Tibial artery (tissue), 4 donors: ENCODE measurements at regions not wholly inside any gene's neighbourhood (a gene's known extent, or its start where the extent isn't known, plus 50 kb on each side); places are given as distances from the start of the nearest gene placed in this dataset.
"Not testable (repeated sequence)": the region's sequence is repeated elsewhere in the genome, so short reads cannot be mapped to it uniquely, and the experiment has no call there.

Experiments
- DNase-seq, 2 donors: peaks; one replicate each; pipeline ENCODE4 v3.0.0-alpha.2; 2019
- H3K27ac ChIP-seq, 2 donors: fragments of 200-600 bp; sonication (generic) in 1 of 2; 1 replicate in 1 of 2; 2 replicates in 1 of 2; pipeline ENCODE4 v1.5.1; 2018 to 2019; ENCODE audit warnings: mild to moderate bottlenecking in 1 of 2
- H3K27me3 ChIP-seq, 2 donors: fragments of 200-600 bp; sonication (generic) in 1 of 2; one replicate each; pipeline versions ENCODE4 v1.5.1 to v1.6.0; 2016 to 2019
- H3K36me3 ChIP-seq, 3 donors: fragments of 200-600 bp; sonication (generic) in 2 of 3; one replicate each; pipeline ENCODE4 v1.5.1; 2016 to 2019; ENCODE audit warnings: mild to moderate bottlenecking in 2 of 3
- H3K4me1 ChIP-seq, 4 donors: fragments of 200-600 bp; sonication (generic) in 2 of 4; 1 replicate in 3 of 4; 2 replicates in 1 of 4; pipeline ENCODE4 v1.5.1; 2016 to 2019
- H3K4me3 ChIP-seq, 2 donors: fragments of 200-600 bp; sonication (generic) in 1 of 2; 1 replicate in 1 of 2; 2 replicates in 1 of 2; pipeline ENCODE4 v1.5.1; 2018 to 2019; ENCODE audit warnings: mild to moderate bottlenecking in 2 of 2
- H3K9me3 ChIP-seq, 3 donors: fragments of 200-600 bp; sonication (generic) in 1 of 3; one replicate each; pipeline ENCODE4 v1.5.1; 2016 to 2019
- CTCF ChIP-seq, 2 experiments: fragments of 200-600 bp in 1 of 2; fragments of 450-650 bp in 1 of 2; IDR thresholded peaks; one replicate each; pipeline ENCODE4 v1.5.1; 2017 to 2019; ENCODE audit warnings: antibody characterized with exemption in 2 of 2, mild to moderate bottlenecking in 1 of 2, moderate library complexity in 1 of 2
- intact Hi-C: fragments of 100-400 bp; cut with DNase I; formaldehyde crosslinking; loops from one replicate; pipeline ENCODE4 v1.15.0; 2023; ENCODE audit warnings: low total_unique reads

- Histone ChIP-seq H3K4me3 (no peak overlapping the region), H3K27me3 (peaks cover 0 to 9% of the 10 kb centered on the region in 2 donors), H3K36me3 (no peaks in the 10 kb centered on the region), H3K4me1 (no peaks in the 10 kb centered on the region), H3K27ac (no peak overlapping the region), H3K9me3 (no peaks in the 10 kb centered on the region)
- DNase-seq = no peak
- intact Hi-C loops = no loop called here
- TF ChIP-seq CTCF (IDR thresholded peaks at IDR 0.05) = no peak
These were observed 85.3 kb upstream of the RET start for GRCh38 chr10:42991442-42992098.

DNA sequence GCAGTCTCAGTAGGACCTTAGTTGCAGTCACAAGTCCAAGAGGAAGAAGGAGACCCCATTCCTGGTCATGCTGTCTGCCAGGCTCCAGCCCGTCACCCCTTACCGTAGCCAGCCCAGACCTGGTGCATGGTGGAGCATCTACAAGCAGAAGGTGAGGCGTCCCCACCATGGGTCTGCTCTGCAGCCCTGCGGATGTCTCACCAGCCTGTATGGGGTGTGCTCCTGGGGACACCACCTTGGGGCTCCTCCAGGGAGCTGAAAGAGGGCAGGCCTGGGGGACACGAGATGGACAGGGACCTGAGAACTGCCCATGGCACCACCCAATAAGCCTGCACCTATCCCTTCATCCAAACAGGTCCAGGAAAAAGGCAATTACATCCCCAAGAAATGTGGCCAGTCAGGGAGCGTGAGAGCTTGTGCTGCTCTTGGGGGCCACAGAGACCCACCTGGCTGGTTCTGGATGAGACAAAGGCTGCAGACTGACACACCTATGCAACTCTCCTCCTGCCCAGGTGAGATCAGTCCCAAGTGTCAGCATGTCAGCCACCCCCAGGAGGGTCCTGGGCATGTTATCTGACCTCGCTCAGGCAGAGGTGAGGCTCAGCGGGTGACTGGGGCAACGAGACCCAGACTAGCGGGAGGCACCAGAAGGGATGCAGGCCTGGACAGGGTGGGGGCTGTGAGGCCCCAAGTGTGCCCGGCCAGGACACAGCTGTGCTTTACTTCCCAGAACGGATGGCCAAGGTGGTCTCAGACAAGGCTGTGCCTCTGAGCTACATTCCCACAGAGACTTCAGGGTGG lies 84.5 kb upstream of the RET start:
- no peak for DNase-seq
- intact Hi-C loops = no loop called here
- Histone ChIP-seq H3K27ac (no peak overlapping the region), H3K27me3 (peaks cover 0 to 9% of the 10 kb centered on the region in 2 donors), H3K4me3 (no peak overlapping the region), H3K4me1 (no peaks in the 10 kb centered on the region), H3K36me3 (no peaks in the 10 kb centered on the region), H3K9me3 (no peaks in the 10 kb centered on the region)
- no peak for TF ChIP-seq CTCF (IDR thresholded peaks at IDR 0.05)

- Histone ChIP-seq H3K27ac (no peak overlapping the region), H3K9me3 (no peaks in the 10 kb centered on the region), H3K4me3 (no peak overlapping the region), H3K4me1 (no peaks in the 10 kb centered on the region), H3K27me3 (peaks cover 0 to 9% of the 10 kb centered on the region in 2 donors), H3K36me3 (no peaks in the 10 kb centered on the region)
- TF ChIP-seq CTCF (IDR thresholded peaks at IDR 0.05) = no peak
- intact Hi-C loops = no loop called here
- DNase-seq = no peak
These were observed 83.9 kb upstream of the RET start for GRCh38 chr10:42992957-42993390.

DNA sequence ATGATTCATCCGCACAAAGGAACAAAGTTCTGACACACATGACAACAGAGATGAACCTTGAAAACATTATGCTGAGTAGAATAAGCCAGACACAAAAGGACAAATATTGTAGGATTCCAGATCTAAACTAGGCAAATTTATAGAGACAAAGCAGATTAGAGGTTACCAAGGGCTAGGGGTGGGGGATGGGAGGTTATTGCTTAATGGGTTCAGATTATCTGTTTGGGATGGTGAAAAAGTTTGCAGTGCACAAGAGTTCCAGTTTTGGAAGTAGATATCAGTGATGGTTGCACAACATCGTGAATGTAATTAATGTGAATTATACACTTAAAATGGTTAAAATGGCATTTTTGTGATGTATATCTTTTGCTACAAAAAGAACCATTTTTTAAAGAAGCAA lies 82.0 kb upstream of the RET start:
- H3K27ac ChIP-seq, H3K36me3 ChIP-seq, H3K9me3 ChIP-seq, intact Hi-C loops, H3K4me3 ChIP-seq, H3K27me3 ChIP-seq, DNase-seq, H3K4me1 ChIP-seq: not testable (repeated sequence)

- Histone ChIP-seq H3K4me1 (no peaks in the 10 kb centered on the region), H3K27ac (no peak overlapping the region), H3K36me3 (no peaks in the 10 kb centered on the region), H3K27me3 (peaks cover 0 to 12% of the 10 kb centered on the region in 2 donors), H3K4me3 (no peak overlapping the region), H3K9me3 (no peaks in the 10 kb centered on the region)
- no peak for TF ChIP-seq CTCF (IDR thresholded peaks at IDR 0.05)
- intact Hi-C loops = no loop called here
- no peak for DNase-seq
These were observed 81.3 kb upstream of the RET start for GRCh38 chr10:42995537-42995936.

GRCh38 chr10:42996588-42996987 lies 80.3 kb upstream of the RET start:
- H3K27me3 ChIP-seq = peaks cover 0 to 3% of the 10 kb centered on the region in 2 donors
- no peak for TF ChIP-seq CTCF (IDR thresholded peaks at IDR 0.05)
- H3K27ac ChIP-seq = no peak overlapping the region
- DNase-seq = peak in 1 of 2 donors; percentile 46
- H3K9me3 ChIP-seq = no peaks in the 10 kb centered on the region
- no peak overlapping the region for H3K4me3 ChIP-seq
- H3K36me3 ChIP-seq = no peaks in the 10 kb centered on the region
- no peaks in the 10 kb centered on the region for H3K4me1 ChIP-seq
- intact Hi-C loops = no loop called here
